GM12878 (cell line): ENCODE measurements at regions not wholly inside any gene's neighbourhood (a gene's known extent, or its start where the extent isn't known, plus 50 kb on each side); places are given as distances from the start of the nearest gene placed in this dataset.
"Not testable (repeated sequence)": the region's sequence is repeated elsewhere in the genome, so short reads cannot be mapped to it uniquely, and the experiment has no call there.

ENCODE experiments used
- CREB1 ChIP-seq: IDR thresholded peaks from 2 replicates; pipeline ENCODE4 v1.6.1; 2012; ENCODE audit warnings: low read depth, mild to moderate bottlenecking, inconsistent platforms
- HDAC6 ChIP-seq: fragments of 200-600 bp; sonication (generic); IDR thresholded peaks from one replicate; pipeline ENCODE4 v1.8.0; 2017; ENCODE audit warnings: antibody characterized with exemption; ENCODE audit not compliant: unreplicated experiment

GRCh38 chr2:144106104-144106503 is 413.8 kb downstream of the ZEB2 start:
- not testable (repeated sequence) for TF ChIP-seq HDAC6, CREB1
